ENCODE measurements at regions not wholly inside any gene's neighbourhood (a gene's known extent, or its start where the extent isn't known, plus 50 kb on each side); places are given as distances from the start of the nearest gene placed in this dataset.

- no peak overlapping the region for H3K27ac ChIP-seq
- H3K36me3 ChIP-seq (ENCODE audit: low read depth, missing control alignments): no peaks in the 10 kb centered on the region
- H3K4me3 ChIP-seq: no peak overlapping the region
- WGBS, 2 donors: 82 to 84% methylated on average over 12 to 20 of the region's 20 CpGs
- no peaks in the 10 kb centered on the region for H3K27me3 ChIP-seq
- TF ChIP-seq POLR2A (IDR thresholded peaks at IDR 0.05): no peak
- no peak for TF ChIP-seq CTCF (IDR thresholded peaks at IDR 0.05)
- intact Hi-C loops (cut with DNase I; ENCODE audit: low total_unique reads): no loop called here
- H3K9me3 ChIP-seq: no peaks in the 10 kb centered on the region
- no peak for DNase-seq
- peaks cover 7% of the 10 kb centered on the region for H3K4me1 ChIP-seq
Measured at GRCh38 chr10:131723297-131724168, 177.3 kb upstream of the PPP2R2D start.

- TF ChIP-seq CTCF (IDR thresholded peaks at IDR 0.05): no peak
- TF ChIP-seq POLR2A (IDR thresholded peaks at IDR 0.05): no peak
- no peaks in the 10 kb centered on the region for H3K27me3 ChIP-seq
- H3K9me3 ChIP-seq: no peaks in the 10 kb centered on the region
- no peak overlapping the region for H3K4me3 ChIP-seq
- no peaks in the 10 kb centered on the region for H3K36me3 ChIP-seq (ENCODE audit: low read depth, missing control alignments)
- H3K27ac ChIP-seq: no peak overlapping the region
- intact Hi-C loops (cut with DNase I; ENCODE audit: low total_unique reads): no loop called here
- peaks cover 7% of the 10 kb centered on the region for H3K4me1 ChIP-seq
- WGBS, 2 donors: 84 to 87% methylated on average over 10 of the region's 10 CpGs
- no peak for DNase-seq
Measured at GRCh38 chr10:131724169-131724545, 176.7 kb upstream of the PPP2R2D start.

- no peak for DNase-seq
- intact Hi-C loops (cut with DNase I; ENCODE audit: low total_unique reads): no loop called here
- Histone ChIP-seq H3K27ac (no peak overlapping the region), H3K4me3 (no peak overlapping the region), H3K27me3 (no peaks in the 10 kb centered on the region), H3K36me3 (ENCODE audit: low read depth, missing control alignments) (no peaks in the 10 kb centered on the region), H3K4me1 (peaks cover 7% of the 10 kb centered on the region), H3K9me3 (no peaks in the 10 kb centered on the region)
- WGBS, 2 donors: 93 to 94% methylated on average over 6 to 17 of the region's 17 CpGs
- no peak for TF ChIP-seq CTCF (IDR thresholded peaks at IDR 0.05)
- TF ChIP-seq POLR2A (IDR thresholded peaks at IDR 0.05): no peak
Measured at GRCh38 chr10:131724891-131725580, 175.8 kb upstream of the PPP2R2D start.

- intact Hi-C loops (cut with DNase I; ENCODE audit: low total_unique reads): no loop called here
- Histone ChIP-seq H3K9me3 (no peaks in the 10 kb centered on the region), H3K36me3 (ENCODE audit: low read depth, missing control alignments) (no peaks in the 10 kb centered on the region), H3K4me1 (peaks cover 7% of the 10 kb centered on the region), H3K4me3 (no peak overlapping the region), H3K27me3 (no peaks in the 10 kb centered on the region), H3K27ac (no peak overlapping the region)
- TF ChIP-seq CTCF (IDR thresholded peaks at IDR 0.05): no peak
- TF ChIP-seq POLR2A (IDR thresholded peaks at IDR 0.05): no peak
- DNase-seq: no peak
- WGBS, 2 donors: 82 to 86% methylated on average over 17 of the region's 17 CpGs
Measured at GRCh38 chr10:131725581-131726069, 175.2 kb upstream of the PPP2R2D start.

All from testis (tissue), 2 donors.